Ishikawa (cell line): ENCODE measurements at regions not wholly inside any gene's neighbourhood (a gene's known extent, or its start where the extent isn't known, plus 50 kb on each side); places are given as distances from the start of the nearest gene placed in this dataset.

Source experiments
- CEBPB ChIP-seq: IDR thresholded peaks from 2 replicates; pipeline ENCODE4 v1.6.1; 2012
- CREB1 ChIP-seq: IDR thresholded peaks from 2 replicates; pipeline ENCODE4 v1.6.1; 2012; ENCODE audit warnings: low read depth
- EP300 ChIP-seq: IDR thresholded peaks from 2 replicates; pipeline ENCODE4 v1.6.1; 2012; ENCODE audit warnings: borderline replicate concordance
- NFIC ChIP-seq: IDR thresholded peaks from 2 replicates; pipeline ENCODE4 v1.6.1; 2012
- RAD21 ChIP-seq: IDR thresholded peaks from 2 replicates; pipeline ENCODE4 v1.6.1; 2012; ENCODE audit warnings: low read depth
- REST ChIP-seq: IDR thresholded peaks from 2 replicates; pipeline ENCODE4 v1.6.1; 2012; ENCODE audit warnings: low read depth, mild to moderate bottlenecking
- TAF1 ChIP-seq: IDR thresholded peaks from 2 replicates; pipeline ENCODE4 v1.6.1; 2012; ENCODE audit warnings: low read depth, mild to moderate bottlenecking
- ZBTB7A ChIP-seq: IDR thresholded peaks from 2 replicates; pipeline ENCODE4 v1.6.1; 2012; ENCODE audit warnings: low read depth
- TF ChIP-seq, protein P1 (sequence below): IDR thresholded peaks from 2 replicates; pipeline ENCODE4 v1.6.1; 2012

DNA sequence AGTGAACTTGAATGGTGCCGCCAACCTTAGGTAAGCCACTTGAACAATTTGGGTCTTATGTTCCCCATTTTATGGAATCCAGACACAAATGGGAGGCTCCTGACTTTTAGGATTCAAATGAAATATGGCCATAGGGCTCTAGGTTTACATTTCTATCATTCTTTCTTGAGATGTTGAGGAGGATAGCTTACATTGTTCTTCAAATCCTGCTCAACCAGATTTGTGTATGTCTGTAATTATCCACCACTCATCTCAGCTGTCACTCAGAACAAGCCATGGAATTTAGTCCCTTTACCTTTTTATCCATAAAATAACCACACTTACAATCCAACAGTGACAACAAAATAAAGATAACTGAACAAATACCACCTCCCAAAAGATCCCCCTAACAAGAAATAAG, 682.9 kb upstream of the PTBP2 start:
- TF ChIP-seq CEBPB = no peak
- TF ChIP-seq RAD21 = no peak
- no peak for TF ChIP-seq TAF1
- TF ChIP-seq ZBTB7A = no peak
- TF ChIP-seq, protein P1, sequence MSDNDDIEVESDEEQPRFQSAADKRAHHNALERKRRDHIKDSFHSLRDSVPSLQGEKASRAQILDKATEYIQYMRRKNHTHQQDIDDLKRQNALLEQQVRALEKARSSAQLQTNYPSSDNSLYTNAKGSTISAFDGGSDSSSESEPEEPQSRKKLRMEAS = no peak
- TF ChIP-seq EP300 = no peak
- no peak for TF ChIP-seq CREB1
- TF ChIP-seq NFIC = no peak
- no peak for TF ChIP-seq REST
